Neural cell (in vitro differentiated cells): ENCODE measurements at regions not wholly inside any gene's neighbourhood (a gene's known extent, or its start where the extent isn't known, plus 50 kb on each side); places are given as distances from the start of the nearest gene placed in this dataset.

Source experiments
- CTCF ChIP-seq: fragments of 450-650 bp; IDR thresholded peaks from 2 replicates; pipeline ENCODE4 v1.5.1; 2014; ENCODE audit warnings: antibody characterized with exemption, mild to moderate bottlenecking, moderate library complexity; ENCODE audit not compliant: poor library complexity, severe bottlenecking
- EZH2 ChIP-seq: fragments of 200-600, 300-800 bp; shearing (Covaris generic), sonication (generic); IDR thresholded peaks from 2 replicates; pipeline ENCODE4 v1.6.1; 2014; ENCODE audit warnings: antibody characterized with exemption, low read length, borderline replicate concordance, mild to moderate bottlenecking; ENCODE audit not compliant: insufficient read depth, poor library complexity, severe bottlenecking
- POLR2AphosphoS5 ChIP-seq: IDR thresholded peaks from 2 replicates; pipeline ENCODE4 v1.6.1; 2012
- RAD21 ChIP-seq: fragments of 450-650 bp; conservative IDR thresholded peaks from 2 replicates; pipeline ENCODE4 v1.6.1; 2014; ENCODE audit warnings: antibody characterized with exemption, mild to moderate bottlenecking, moderate library complexity
- REST ChIP-seq: IDR thresholded peaks from 2 replicates; pipeline ENCODE4 v1.6.1; 2012; ENCODE audit warnings: borderline replicate concordance

- no peak for TF ChIP-seq POLR2AphosphoS5
- peak; percentile 70 for TF ChIP-seq CTCF
- TF ChIP-seq REST = no peak
- TF ChIP-seq RAD21 = peak; percentile 81
- TF ChIP-seq EZH2 = no peak
Measured at GRCh38 chr7:81457852-81458522, 311.9 kb downstream of the HGF start.
